ENCODE measurements at regions not wholly inside any gene's neighbourhood (a gene's known extent, or its start where the extent isn't known, plus 50 kb on each side); places are given as distances from the start of the nearest gene placed in this dataset.

- no peak for DNase-seq (ENCODE audit: low read depth, low spot score)
- Histone ChIP-seq H3K36me3 (ENCODE audit: control insufficient read depth, insufficient read depth, low read length) (no peaks in the 10 kb centered on the region), H3K27ac (ENCODE audit: low read length) (no peak overlapping the region), H3K27me3 (ENCODE audit: control insufficient read depth, insufficient read depth, low read length) (no peaks in the 10 kb centered on the region), H3K4me3 (ENCODE audit: low read length) (no peak overlapping the region), H3K4me1 (ENCODE audit: control insufficient read depth, insufficient read depth, low read length) (peaks cover 2% of the 10 kb centered on the region; the same call in 1 of the 2 replicates), H3K9me3 (ENCODE audit: control insufficient read depth, insufficient read depth, low read length) (no peaks in the 10 kb centered on the region)
- no CpG with 5 or more reads among the region's 10 CpGs for WGBS (ENCODE audit: insufficient coverage, insufficient read length)
Observed at GRCh38 chr16:86396422-86396821, 113.9 kb upstream of the FOXF1 start.

- WGBS (ENCODE audit: insufficient coverage, insufficient read length): no CpG with 5 or more reads among the region's 9 CpGs
- Histone ChIP-seq H3K27me3 (ENCODE audit: control insufficient read depth, insufficient read depth, low read length) (no peaks in the 10 kb centered on the region), H3K9me3 (ENCODE audit: control insufficient read depth, insufficient read depth, low read length) (no peaks in the 10 kb centered on the region), H3K4me3 (ENCODE audit: low read length) (no peak overlapping the region), H3K36me3 (ENCODE audit: control insufficient read depth, insufficient read depth, low read length) (no peaks in the 10 kb centered on the region), H3K27ac (ENCODE audit: low read length) (no peak overlapping the region), H3K4me1 (ENCODE audit: control insufficient read depth, insufficient read depth, low read length) (peaks cover 2% of the 10 kb centered on the region; the same call in 1 of the 2 replicates)
- DNase-seq (ENCODE audit: low read depth, low spot score): no peak
Observed at GRCh38 chr16:86396901-86397311, 113.4 kb upstream of the FOXF1 start.

- H3K4me3 ChIP-seq (ENCODE audit: low read length): no peak overlapping the region
- no peaks in the 10 kb centered on the region for H3K27me3 ChIP-seq (ENCODE audit: control insufficient read depth, insufficient read depth, low read length)
- no peak overlapping the region for H3K27ac ChIP-seq (ENCODE audit: low read length)
- no peak for DNase-seq (ENCODE audit: low read depth, low spot score)
- no peaks in the 10 kb centered on the region for H3K36me3 ChIP-seq (ENCODE audit: control insufficient read depth, insufficient read depth, low read length)
- no peaks in the 10 kb centered on the region for H3K9me3 ChIP-seq (ENCODE audit: control insufficient read depth, insufficient read depth, low read length)
- H3K4me1 ChIP-seq (ENCODE audit: control insufficient read depth, insufficient read depth, low read length): peaks cover 2% of the 10 kb centered on the region; the same call in 1 of the 2 replicates
- WGBS (ENCODE audit: insufficient coverage, insufficient read length): no CpG with 5 or more reads among the region's 6 CpGs
Observed at GRCh38 chr16:86398201-86398600, 112.1 kb upstream of the FOXF1 start.

DNA sequence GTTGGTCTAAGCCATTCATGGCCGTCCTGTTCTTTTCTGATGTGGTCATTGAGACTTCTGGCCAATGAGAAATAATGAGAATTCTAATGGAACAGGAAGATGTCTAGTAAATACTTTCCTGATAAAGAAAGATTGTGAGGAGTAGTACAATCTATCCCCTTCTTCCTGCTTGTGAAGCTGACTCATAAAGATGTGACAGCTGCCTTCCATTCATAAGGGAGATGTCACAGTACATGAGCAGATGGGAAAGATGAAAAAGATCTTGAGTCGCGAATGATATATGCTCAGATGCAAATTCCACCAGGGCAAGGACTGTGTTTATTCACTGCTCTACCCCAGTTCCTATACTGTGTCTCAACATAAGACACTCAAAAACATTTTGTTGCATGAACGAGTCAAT, 111.7 kb upstream of the FOXF1 start:
- no peaks in the 10 kb centered on the region for H3K36me3 ChIP-seq (ENCODE audit: control insufficient read depth, insufficient read depth, low read length)
- H3K27me3 ChIP-seq (ENCODE audit: control insufficient read depth, insufficient read depth, low read length): no peaks in the 10 kb centered on the region
- H3K4me3 ChIP-seq (ENCODE audit: low read length): no peak overlapping the region
- no peak overlapping the region for H3K27ac ChIP-seq (ENCODE audit: low read length)
- DNase-seq (ENCODE audit: low read depth, low spot score): no peak
- WGBS (ENCODE audit: insufficient coverage, insufficient read length): no CpG with 5 or more reads among the region's 4 CpGs
- peaks cover 2% of the 10 kb centered on the region; the same call in 1 of the 2 replicates for H3K4me1 ChIP-seq (ENCODE audit: control insufficient read depth, insufficient read depth, low read length)
- H3K9me3 ChIP-seq (ENCODE audit: control insufficient read depth, insufficient read depth, low read length): no peaks in the 10 kb centered on the region

DNA sequence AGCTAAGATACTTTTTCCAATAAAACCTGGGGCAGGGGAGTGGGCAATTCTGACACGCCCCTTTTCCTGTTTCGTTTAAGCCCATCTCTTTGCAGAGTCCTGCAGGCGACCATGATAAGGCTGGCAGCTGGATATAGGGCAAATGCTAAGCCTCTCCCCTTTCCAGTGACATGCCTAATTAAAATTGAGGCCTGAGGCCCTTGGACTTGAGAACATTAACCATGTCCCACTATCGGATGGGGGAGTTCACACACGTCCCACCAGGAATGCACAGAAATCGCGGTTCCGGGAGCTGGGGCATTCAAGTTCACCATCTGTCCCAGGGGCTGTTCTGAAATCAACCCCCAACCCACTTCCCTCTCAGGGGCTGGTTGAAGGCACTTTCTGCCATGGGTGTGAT, 109.2 kb upstream of the FOXF1 start:
- Histone ChIP-seq H3K36me3 (ENCODE audit: control insufficient read depth, insufficient read depth, low read length) (no peaks in the 10 kb centered on the region), H3K9me3 (ENCODE audit: control insufficient read depth, insufficient read depth, low read length) (no peaks in the 10 kb centered on the region), H3K27me3 (ENCODE audit: control insufficient read depth, insufficient read depth, low read length) (no peaks in the 10 kb centered on the region), H3K4me1 (ENCODE audit: control insufficient read depth, insufficient read depth, low read length) (peaks cover 2% of the 10 kb centered on the region; the same call in 1 of the 2 replicates), H3K4me3 (ENCODE audit: low read length) (no peak overlapping the region), H3K27ac (ENCODE audit: low read length) (no peak overlapping the region)
- no CpG with 5 or more reads among the region's 8 CpGs for WGBS (ENCODE audit: insufficient coverage, insufficient read length)
- DNase-seq (ENCODE audit: low read depth, low spot score): no peak

DNA sequence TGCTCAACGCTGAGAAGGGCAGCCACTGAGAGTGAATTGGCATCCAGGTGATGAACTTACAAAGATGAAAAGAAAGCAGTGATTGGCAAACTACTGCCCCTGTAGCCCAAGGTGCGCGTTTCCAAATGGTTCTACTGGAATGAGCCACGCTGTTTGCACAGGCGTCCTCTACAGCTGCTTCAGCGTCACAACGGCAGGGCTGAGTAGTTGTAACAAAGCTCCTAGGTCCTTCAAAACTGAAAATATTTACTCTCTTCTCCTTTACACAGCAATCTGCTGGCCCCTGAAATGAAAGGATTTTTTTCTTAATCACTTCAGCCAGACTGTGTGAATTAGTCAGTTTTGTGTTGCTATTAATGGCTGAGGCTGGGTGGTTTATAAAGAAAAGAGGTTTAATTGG, 107.2 kb upstream of the FOXF1 start:
- H3K4me3 ChIP-seq (ENCODE audit: low read length): no peak overlapping the region
- H3K36me3 ChIP-seq (ENCODE audit: control insufficient read depth, insufficient read depth, low read length): no peaks in the 10 kb centered on the region
- WGBS (ENCODE audit: insufficient coverage, insufficient read length): no CpG with 5 or more reads among the region's 7 CpGs
- H3K27me3 ChIP-seq (ENCODE audit: control insufficient read depth, insufficient read depth, low read length): no peaks in the 10 kb centered on the region
- DNase-seq (ENCODE audit: low read depth, low spot score): no peak
- H3K9me3 ChIP-seq (ENCODE audit: control insufficient read depth, insufficient read depth, low read length): no peaks in the 10 kb centered on the region
- H3K27ac ChIP-seq (ENCODE audit: low read length): no peak overlapping the region
- H3K4me1 ChIP-seq (ENCODE audit: control insufficient read depth, insufficient read depth, low read length): no peaks in the 10 kb centered on the region

- no CpG with 5 or more reads among the region's 8 CpGs for WGBS (ENCODE audit: insufficient coverage, insufficient read length)
- no peak for DNase-seq (ENCODE audit: low read depth, low spot score)
- H3K27me3 ChIP-seq (ENCODE audit: control insufficient read depth, insufficient read depth, low read length): no peaks in the 10 kb centered on the region
Observed at GRCh38 chr16:86403541-86404163, 106.7 kb upstream of the FOXF1 start.

GRCh38 chr16:86404678-86405077, 105.6 kb upstream of the FOXF1 start:
- Histone ChIP-seq H3K9me3 (ENCODE audit: control insufficient read depth, insufficient read depth, low read length) (no peaks in the 10 kb centered on the region), H3K4me3 (ENCODE audit: low read length) (no peak overlapping the region), H3K4me1 (ENCODE audit: control insufficient read depth, insufficient read depth, low read length) (no peaks in the 10 kb centered on the region), H3K27me3 (ENCODE audit: control insufficient read depth, insufficient read depth, low read length) (no peaks in the 10 kb centered on the region), H3K36me3 (ENCODE audit: control insufficient read depth, insufficient read depth, low read length) (no peaks in the 10 kb centered on the region), H3K27ac (ENCODE audit: low read length) (no peak overlapping the region)
- no peak for DNase-seq (ENCODE audit: low read depth, low spot score)
- no CpG with 5 or more reads among the region's 12 CpGs for WGBS (ENCODE audit: insufficient coverage, insufficient read length)

More at GRCh38 chr16:86403541-86404163, 106.7 kb upstream of the FOXF1 start:
- no peaks in the 10 kb centered on the region for H3K4me1 ChIP-seq (ENCODE audit: control insufficient read depth, insufficient read depth, low read length)
- H3K27ac ChIP-seq (ENCODE audit: low read length): no peak overlapping the region
- H3K4me3 ChIP-seq (ENCODE audit: low read length): no peak overlapping the region
- no peaks in the 10 kb centered on the region for H3K9me3 ChIP-seq (ENCODE audit: control insufficient read depth, insufficient read depth, low read length)
- no peaks in the 10 kb centered on the region for H3K36me3 ChIP-seq (ENCODE audit: control insufficient read depth, insufficient read depth, low read length)

GRCh38 chr16:86405319-86405718, 105.0 kb upstream of the FOXF1 start:
- H3K9me3 ChIP-seq (ENCODE audit: control insufficient read depth, insufficient read depth, low read length): no peaks in the 10 kb centered on the region
- no peak overlapping the region for H3K27ac ChIP-seq (ENCODE audit: low read length)
- DNase-seq (ENCODE audit: low read depth, low spot score): no peak
- no peaks in the 10 kb centered on the region for H3K27me3 ChIP-seq (ENCODE audit: control insufficient read depth, insufficient read depth, low read length)
- H3K4me1 ChIP-seq (ENCODE audit: control insufficient read depth, insufficient read depth, low read length): no peaks in the 10 kb centered on the region
- WGBS (ENCODE audit: insufficient coverage, insufficient read length): no CpG with 5 or more reads among the region's 12 CpGs
- H3K36me3 ChIP-seq (ENCODE audit: control insufficient read depth, insufficient read depth, low read length): no peaks in the 10 kb centered on the region
- H3K4me3 ChIP-seq (ENCODE audit: low read length): no peak overlapping the region

DNA sequence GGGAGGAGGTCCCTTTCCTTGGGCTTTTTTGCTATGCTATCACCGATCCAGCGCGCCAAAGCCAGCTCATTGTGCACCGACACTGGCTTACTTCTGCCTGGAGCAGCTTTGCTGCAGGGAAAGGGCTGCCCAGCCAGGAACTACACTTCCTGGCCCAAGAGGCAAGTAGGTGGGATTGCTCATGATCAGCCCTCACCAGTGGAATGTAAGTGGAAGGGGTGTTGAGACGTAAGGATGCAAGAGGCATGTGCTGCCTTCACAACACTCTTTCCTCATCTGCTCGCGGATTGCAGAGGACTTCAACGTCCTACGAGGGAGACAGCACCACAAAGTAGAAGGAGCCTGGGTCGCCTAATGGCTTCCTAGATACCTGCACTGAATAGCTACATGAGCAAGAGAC, 104.3 kb upstream of the FOXF1 start:
- WGBS (ENCODE audit: insufficient coverage, insufficient read length): no CpG with 5 or more reads among the region's 10 CpGs
- Histone ChIP-seq H3K27ac (ENCODE audit: low read length) (no peak overlapping the region), H3K9me3 (ENCODE audit: control insufficient read depth, insufficient read depth, low read length) (no peaks in the 10 kb centered on the region), H3K27me3 (ENCODE audit: control insufficient read depth, insufficient read depth, low read length) (no peaks in the 10 kb centered on the region), H3K4me1 (ENCODE audit: control insufficient read depth, insufficient read depth, low read length) (no peaks in the 10 kb centered on the region), H3K4me3 (ENCODE audit: low read length) (no peak overlapping the region), H3K36me3 (ENCODE audit: control insufficient read depth, insufficient read depth, low read length) (no peaks in the 10 kb centered on the region)
- DNase-seq (ENCODE audit: low read depth, low spot score): no peak

GRCh38 chr16:86408685-86409084, 101.6 kb upstream of the FOXF1 start:
- H3K4me1 ChIP-seq (ENCODE audit: control insufficient read depth, insufficient read depth, low read length): no peaks in the 10 kb centered on the region
- H3K27ac ChIP-seq (ENCODE audit: low read length): no peak overlapping the region
- H3K27me3 ChIP-seq (ENCODE audit: control insufficient read depth, insufficient read depth, low read length): no peaks in the 10 kb centered on the region
- no CpG with 5 or more reads among the region's 4 CpGs for WGBS (ENCODE audit: insufficient coverage, insufficient read length)
- H3K36me3 ChIP-seq (ENCODE audit: control insufficient read depth, insufficient read depth, low read length): no peaks in the 10 kb centered on the region
- no peak overlapping the region for H3K4me3 ChIP-seq (ENCODE audit: low read length)
- no peak for DNase-seq (ENCODE audit: low read depth, low spot score)
- no peaks in the 10 kb centered on the region for H3K9me3 ChIP-seq (ENCODE audit: control insufficient read depth, insufficient read depth, low read length)
